Activated naive CD8-positive, alpha-beta T cell (primary cell): ENCODE measurements at regions not wholly inside any gene's neighbourhood (a gene's known extent, or its start where the extent isn't known, plus 50 kb on each side); places are given as distances from the start of the nearest gene placed in this dataset.

Experiments
- H3K27ac Mint-ChIP-seq: one replicate; pipeline ENCODE4 v1.8.0; 2021; ENCODE audit warnings: mixed read lengths
- H3K27me3 Mint-ChIP-seq: one replicate; pipeline ENCODE4 v1.8.0; 2021; ENCODE audit warnings: mixed read lengths
- H3K36me3 Mint-ChIP-seq: one replicate; pipeline ENCODE4 v1.8.0; 2021; ENCODE audit warnings: mixed read lengths
- H3K4me1 Mint-ChIP-seq: one replicate; pipeline ENCODE4 v1.8.0; 2021; ENCODE audit warnings: low read depth, mixed read lengths
- H3K4me3 Mint-ChIP-seq: one replicate; pipeline ENCODE4 v1.8.0; 2021; ENCODE audit warnings: mild to moderate bottlenecking, mixed read lengths
- H3K9me3 Mint-ChIP-seq: one replicate; pipeline ENCODE4 v1.8.0; 2021; ENCODE audit warnings: low read depth, mixed read lengths

GRCh38 chr18:40356168-40356567 is 1598.9 kb upstream of the PIK3C3 start:
- no peak overlapping the region for H3K4me3 Mint-ChIP-seq
- no peaks in the 10 kb centered on the region for H3K36me3 Mint-ChIP-seq
- H3K4me1 Mint-ChIP-seq = no peaks in the 10 kb centered on the region
- H3K27me3 Mint-ChIP-seq = no peaks in the 10 kb centered on the region
- no peak overlapping the region for H3K27ac Mint-ChIP-seq
- peaks cover 7% of the 10 kb centered on the region for H3K9me3 Mint-ChIP-seq

GRCh38 chr18:40355726-40356125 is 1599.3 kb upstream of the PIK3C3 start:
- H3K27ac Mint-ChIP-seq = no peak overlapping the region
- H3K36me3 Mint-ChIP-seq = no peaks in the 10 kb centered on the region
- peaks cover 12% of the 10 kb centered on the region for H3K9me3 Mint-ChIP-seq
- no peaks in the 10 kb centered on the region for H3K27me3 Mint-ChIP-seq
- H3K4me1 Mint-ChIP-seq = no peaks in the 10 kb centered on the region
- no peak overlapping the region for H3K4me3 Mint-ChIP-seq

- Mint-ChIP-seq H3K9me3 (peaks cover 10% of the 10 kb centered on the region), H3K4me3 (no peak overlapping the region), H3K27ac (no peak overlapping the region), H3K36me3 (no peaks in the 10 kb centered on the region), H3K27me3 (no peaks in the 10 kb centered on the region), H3K4me1 (no peaks in the 10 kb centered on the region)
Observed at GRCh38 chr18:40348196-40348595, 1606.8 kb upstream of the PIK3C3 start.

- Mint-ChIP-seq H3K9me3 (peaks cover 11% of the 10 kb centered on the region), H3K4me1 (no peaks in the 10 kb centered on the region), H3K27me3 (no peaks in the 10 kb centered on the region), H3K27ac (no peak overlapping the region), H3K36me3 (no peaks in the 10 kb centered on the region), H3K4me3 (no peak overlapping the region)
Observed at GRCh38 chr18:40347261-40347660, 1607.8 kb upstream of the PIK3C3 start.

- H3K4me3 Mint-ChIP-seq = no peak overlapping the region
- H3K36me3 Mint-ChIP-seq = no peaks in the 10 kb centered on the region
- H3K4me1 Mint-ChIP-seq = no peaks in the 10 kb centered on the region
- H3K27me3 Mint-ChIP-seq = no peaks in the 10 kb centered on the region
- H3K27ac Mint-ChIP-seq = no peak overlapping the region
- H3K9me3 Mint-ChIP-seq = peaks cover 20% of the 10 kb centered on the region
Observed at GRCh38 chr18:40346146-40346545, 1608.9 kb upstream of the PIK3C3 start.

- Mint-ChIP-seq H3K9me3 (peaks cover 21% of the 10 kb centered on the region), H3K27me3 (no peaks in the 10 kb centered on the region), H3K36me3 (no peaks in the 10 kb centered on the region), H3K4me1 (no peaks in the 10 kb centered on the region), H3K27ac (no peak overlapping the region), H3K4me3 (no peak overlapping the region)
Observed at GRCh38 chr18:40341701-40342100, 1613.3 kb upstream of the PIK3C3 start.

GRCh38 chr18:40338284-40338683 is 1616.8 kb upstream of the PIK3C3 start:
- Mint-ChIP-seq H3K36me3 (no peaks in the 10 kb centered on the region), H3K27ac (no peak overlapping the region), H3K4me3 (no peak overlapping the region), H3K4me1 (no peaks in the 10 kb centered on the region), H3K27me3 (no peaks in the 10 kb centered on the region), H3K9me3 (peaks cover 25% of the 10 kb centered on the region)

GRCh38 chr18:40326985-40327384 is 1628.0 kb upstream of the PIK3C3 start:
- H3K4me1 Mint-ChIP-seq = no peaks in the 10 kb centered on the region
- H3K27me3 Mint-ChIP-seq = no peaks in the 10 kb centered on the region
- no peak overlapping the region for H3K27ac Mint-ChIP-seq
- H3K36me3 Mint-ChIP-seq = no peaks in the 10 kb centered on the region
- H3K4me3 Mint-ChIP-seq = no peak overlapping the region
- peaks cover 15% of the 10 kb centered on the region for H3K9me3 Mint-ChIP-seq

GRCh38 chr18:40325988-40326387 is 1629.0 kb upstream of the PIK3C3 start:
- H3K36me3 Mint-ChIP-seq = no peaks in the 10 kb centered on the region
- peaks cover 17% of the 10 kb centered on the region for H3K9me3 Mint-ChIP-seq
- no peak overlapping the region for H3K27ac Mint-ChIP-seq
- no peaks in the 10 kb centered on the region for H3K4me1 Mint-ChIP-seq
- H3K27me3 Mint-ChIP-seq = no peaks in the 10 kb centered on the region
- H3K4me3 Mint-ChIP-seq = no peak overlapping the region

GRCh38 chr18:40314199-40314598 is 1640.8 kb upstream of the PIK3C3 start:
- no peaks in the 10 kb centered on the region for H3K27me3 Mint-ChIP-seq

GRCh38 chr18:40313030-40313642 is 1641.9 kb upstream of the PIK3C3 start:
- Mint-ChIP-seq H3K4me1 (no peaks in the 10 kb centered on the region), H3K27me3 (no peaks in the 10 kb centered on the region), H3K9me3 (peaks cover 13% of the 10 kb centered on the region), H3K36me3 (no peaks in the 10 kb centered on the region), H3K4me3 (no peak overlapping the region), H3K27ac (no peak overlapping the region)

More at GRCh38 chr18:40314199-40314598, 1640.8 kb upstream of the PIK3C3 start:
- H3K4me1 Mint-ChIP-seq = no peaks in the 10 kb centered on the region
- no peaks in the 10 kb centered on the region for H3K36me3 Mint-ChIP-seq
- no peak overlapping the region for H3K27ac Mint-ChIP-seq
- H3K9me3 Mint-ChIP-seq = peaks cover 17% of the 10 kb centered on the region
- no peak overlapping the region for H3K4me3 Mint-ChIP-seq

- Mint-ChIP-seq H3K4me1 (no peaks in the 10 kb centered on the region), H3K4me3 (no peak overlapping the region), H3K36me3 (no peaks in the 10 kb centered on the region), H3K9me3 (peaks cover 4% of the 10 kb centered on the region), H3K27ac (no peak overlapping the region), H3K27me3 (no peaks in the 10 kb centered on the region)
Observed at GRCh38 chr18:40307627-40308026, 1647.4 kb upstream of the PIK3C3 start.

- no peaks in the 10 kb centered on the region for H3K27me3 Mint-ChIP-seq
- H3K4me3 Mint-ChIP-seq = no peak overlapping the region
- no peaks in the 10 kb centered on the region for H3K36me3 Mint-ChIP-seq
- peaks cover 23% of the 10 kb centered on the region for H3K9me3 Mint-ChIP-seq
- H3K27ac Mint-ChIP-seq = no peak overlapping the region
- no peaks in the 10 kb centered on the region for H3K4me1 Mint-ChIP-seq
Observed at GRCh38 chr18:40296717-40297413, 1658.2 kb upstream of the PIK3C3 start.

GRCh38 chr18:40292985-40293710 is 1661.9 kb upstream of the PIK3C3 start:
- Mint-ChIP-seq H3K27ac (no peak overlapping the region), H3K4me3 (no peak overlapping the region), H3K36me3 (no peaks in the 10 kb centered on the region), H3K27me3 (no peaks in the 10 kb centered on the region), H3K4me1 (no peaks in the 10 kb centered on the region), H3K9me3 (peaks cover 37% of the 10 kb centered on the region)

GRCh38 chr18:40283560-40283959 is 1671.5 kb upstream of the PIK3C3 start:
- no peaks in the 10 kb centered on the region for H3K27me3 Mint-ChIP-seq
- H3K9me3 Mint-ChIP-seq = peaks cover 9% of the 10 kb centered on the region
- H3K36me3 Mint-ChIP-seq = no peaks in the 10 kb centered on the region
- H3K4me1 Mint-ChIP-seq = no peaks in the 10 kb centered on the region
- no peak overlapping the region for H3K4me3 Mint-ChIP-seq
- no peak overlapping the region for H3K27ac Mint-ChIP-seq
